ENCODE measurements at regions not wholly inside any gene's neighbourhood (a gene's known extent, or its start where the extent isn't known, plus 50 kb on each side); places are given as distances from the start of the nearest gene placed in this dataset.

- no peaks in the 10 kb centered on the region for H3K36me3 ChIP-seq (ENCODE audit: control insufficient read depth, insufficient read depth, low read length)
- no peaks in the 10 kb centered on the region for H3K9me3 ChIP-seq (ENCODE audit: control insufficient read depth, insufficient read depth, low read depth, low read length)
- TF ChIP-seq EZH2 (IDR thresholded peaks at IDR 0.05; ENCODE audit: low read length, missing control alignments) (no peak), CTCF (conservative IDR thresholded peaks at IDR 0.05 in 1 of 2, IDR thresholded peaks at IDR 0.05 in 1 of 2; ENCODE audit: low read depth in 1 of 2, low read length in 2 of 2) (no peak)
- no peaks in the 10 kb centered on the region for H3K4me1 ChIP-seq (ENCODE audit: control insufficient read depth, extremely low read depth, insufficient read depth, low read length)
- no peak overlapping the region for H3K4me3 ChIP-seq (replicated peaks in 1 of 4; ENCODE audit: control extremely low read depth in 1 of 4, insufficient read depth in 1 of 4, low read depth in 3 of 4, low read length in 4 of 4)
- H3K27ac ChIP-seq (ENCODE audit: insufficient read depth, low read length): no peak overlapping the region
- H4K20me1 ChIP-seq (ENCODE audit: control insufficient read depth, extremely low read depth, insufficient read depth, low read length): no peaks in the 10 kb centered on the region
- no peaks in the 10 kb centered on the region for H3K79me2 ChIP-seq (ENCODE audit: control insufficient read depth, insufficient read depth, low read length)
- H3K27me3 ChIP-seq (ENCODE audit: control insufficient read depth, insufficient read depth, low read length): peaks cover 7% of the 10 kb centered on the region
- no peak overlapping the region for H3K9ac ChIP-seq (ENCODE audit: insufficient read depth, low read length)
- H2AFZ ChIP-seq (ENCODE audit: low read length): no peak overlapping the region
- H3K4me2 ChIP-seq (ENCODE audit: extremely low read depth, insufficient read depth, low read length): no peak overlapping the region
- no peak for DNase-seq (ENCODE audit: low read depth in 2 of 2)
Observed at GRCh38 chr10:78871796-78872195, 197.0 kb upstream of the ZMIZ1 start.

GRCh38 chr10:78873413-78873812 lies 195.4 kb upstream of the ZMIZ1 start:
- Histone ChIP-seq H3K9ac (ENCODE audit: insufficient read depth, low read length) (no peak overlapping the region), H3K27ac (ENCODE audit: insufficient read depth, low read length) (no peak overlapping the region), H3K4me1 (ENCODE audit: control insufficient read depth, extremely low read depth, insufficient read depth, low read length) (no peaks in the 10 kb centered on the region), H4K20me1 (ENCODE audit: control insufficient read depth, extremely low read depth, insufficient read depth, low read length) (no peaks in the 10 kb centered on the region), H3K27me3 (ENCODE audit: control insufficient read depth, insufficient read depth, low read length) (peaks cover 7% of the 10 kb centered on the region), H3K4me3 (replicated peaks in 1 of 4; ENCODE audit: control extremely low read depth in 1 of 4, insufficient read depth in 1 of 4, low read depth in 3 of 4, low read length in 4 of 4) (no peak overlapping the region), H3K9me3 (ENCODE audit: control insufficient read depth, insufficient read depth, low read depth, low read length) (no peaks in the 10 kb centered on the region), H3K79me2 (ENCODE audit: control insufficient read depth, insufficient read depth, low read length) (no peaks in the 10 kb centered on the region), H3K36me3 (ENCODE audit: control insufficient read depth, insufficient read depth, low read length) (no peaks in the 10 kb centered on the region), H3K4me2 (ENCODE audit: extremely low read depth, insufficient read depth, low read length) (no peak overlapping the region), H2AFZ (ENCODE audit: low read length) (no peak overlapping the region)
- TF ChIP-seq CTCF (conservative IDR thresholded peaks at IDR 0.05 in 1 of 2, IDR thresholded peaks at IDR 0.05 in 1 of 2; ENCODE audit: low read depth in 1 of 2, low read length in 2 of 2) (no peak), EZH2 (IDR thresholded peaks at IDR 0.05; ENCODE audit: low read length, missing control alignments) (no peak)
- DNase-seq (ENCODE audit: low read depth in 2 of 2): no peak

GRCh38 chr10:78875331-78875877 lies 193.4 kb upstream of the ZMIZ1 start:
- no peak overlapping the region for H3K4me2 ChIP-seq (ENCODE audit: extremely low read depth, insufficient read depth, low read length)
- H3K27me3 ChIP-seq (ENCODE audit: control insufficient read depth, insufficient read depth, low read length): peaks cover 7% of the 10 kb centered on the region
- no peak overlapping the region for H3K27ac ChIP-seq (ENCODE audit: insufficient read depth, low read length)
- no peak overlapping the region for H2AFZ ChIP-seq (ENCODE audit: low read length)
- no peaks in the 10 kb centered on the region for H3K9me3 ChIP-seq (ENCODE audit: control insufficient read depth, insufficient read depth, low read depth, low read length)
- H3K36me3 ChIP-seq (ENCODE audit: control insufficient read depth, insufficient read depth, low read length): no peaks in the 10 kb centered on the region
- TF ChIP-seq EZH2 (IDR thresholded peaks at IDR 0.05; ENCODE audit: low read length, missing control alignments): no peak
- TF ChIP-seq CTCF (conservative IDR thresholded peaks at IDR 0.05 in 1 of 2, IDR thresholded peaks at IDR 0.05 in 1 of 2; ENCODE audit: low read depth in 1 of 2, low read length in 2 of 2): no peak
- no peaks in the 10 kb centered on the region for H4K20me1 ChIP-seq (ENCODE audit: control insufficient read depth, extremely low read depth, insufficient read depth, low read length)
- H3K79me2 ChIP-seq (ENCODE audit: control insufficient read depth, insufficient read depth, low read length): no peaks in the 10 kb centered on the region
- no peak for DNase-seq (ENCODE audit: low read depth in 2 of 2)
- no peaks in the 10 kb centered on the region for H3K4me1 ChIP-seq (ENCODE audit: control insufficient read depth, extremely low read depth, insufficient read depth, low read length)
- no peak overlapping the region for H3K9ac ChIP-seq (ENCODE audit: insufficient read depth, low read length)
- H3K4me3 ChIP-seq (replicated peaks in 1 of 4; ENCODE audit: control extremely low read depth in 1 of 4, insufficient read depth in 1 of 4, low read depth in 3 of 4, low read length in 4 of 4): no peak overlapping the region
